ENCODE measurements at regions not wholly inside any gene's neighbourhood (a gene's known extent, or its start where the extent isn't known, plus 50 kb on each side); places are given as distances from the start of the nearest gene placed in this dataset.

- DNase-seq: no peak
Observed at GRCh38 chr13:99125326-99125915, 75.2 kb upstream of the UBAC2 start.

- no peak for DNase-seq
Observed at GRCh38 chr13:99126821-99127220, 73.8 kb upstream of the UBAC2 start.

GRCh38 chr13:99129050-99129449 is 71.6 kb upstream of the UBAC2 start:
- no peak for DNase-seq

- no peak for DNase-seq
Observed at GRCh38 chr13:99129951-99130350, 70.7 kb upstream of the UBAC2 start.

GRCh38 chr13:99131410-99131809 is 69.2 kb upstream of the UBAC2 start:
- DNase-seq: no peak

GRCh38 chr13:99132295-99132835 is 68.3 kb upstream of the UBAC2 start:
- DNase-seq: no peak

- no peak for DNase-seq
Observed at GRCh38 chr13:99133230-99133629, 67.4 kb upstream of the UBAC2 start.

GRCh38 chr13:99133848-99134247 is 66.8 kb upstream of the UBAC2 start:
- no peak for DNase-seq

- DNase-seq: no peak
Observed at GRCh38 chr13:99135591-99135990, 65.1 kb upstream of the UBAC2 start.

- no peak for DNase-seq
Observed at GRCh38 chr13:99136427-99136954, 64.2 kb upstream of the UBAC2 start.

GRCh38 chr13:99140831-99141230 is 59.8 kb upstream of the UBAC2 start:
- no peak for DNase-seq

- DNase-seq: no peak
Observed at GRCh38 chr13:99143904-99144303, 56.8 kb upstream of the UBAC2 start.

GRCh38 chr13:99144306-99144705 is 56.3 kb upstream of the UBAC2 start:
- no peak for DNase-seq

GRCh38 chr13:99145461-99145860 is 55.2 kb upstream of the UBAC2 start:
- no peak for DNase-seq

GRCh38 chr13:99150575-99151361 is 49.9 kb upstream of the UBAC2 start:
- no peak for DNase-seq

All from NCI-H1930 (cell line).